SJSA1 (cell line): ENCODE measurements at regions not wholly inside any gene's neighbourhood (a gene's known extent, or its start where the extent isn't known, plus 50 kb on each side); places are given as distances from the start of the nearest gene placed in this dataset.

ENCODE experiments used
- DNase-seq, 2 experiments: peaks; one replicate each; pipeline ENCODE4 v3.0.0-alpha.2; 2015 to 2020; ENCODE audit warnings: low spot score in 2 of 2, low read depth in 1 of 2
- H3K27ac ChIP-seq: fragments of 250-450 bp; sonication (Bioruptor Pico); 2 replicates; pipeline ENCODE4 v1.5.1; 2020; ENCODE audit warnings: mild to moderate bottlenecking, moderate library complexity
- H3K27me3 ChIP-seq: fragments of 250-450 bp; sonication (Bioruptor Pico); replicated peaks from 2 replicates; pipeline ENCODE4 v1.5.1; 2020; ENCODE audit warnings: mild to moderate bottlenecking, moderate library complexity
- H3K36me3 ChIP-seq: fragments of 250-450 bp; sonication (Bioruptor Pico); 2 replicates; pipeline ENCODE4 v1.5.1; 2020; ENCODE audit warnings: mild to moderate bottlenecking
- H3K4me1 ChIP-seq: fragments of 250-450 bp; sonication (Bioruptor Pico); replicated peaks from 2 replicates; pipeline ENCODE4 v1.6.1; 2021; ENCODE audit warnings: mild to moderate bottlenecking
- H3K4me3 ChIP-seq: fragments of 250-450 bp; sonication (Bioruptor Pico); 2 replicates; pipeline ENCODE4 v1.5.1; 2020; ENCODE audit warnings: mild to moderate bottlenecking
- H3K9me3 ChIP-seq: fragments of 250-450 bp; sonication (Bioruptor Pico); replicated peaks from 2 replicates; pipeline ENCODE4 v1.5.1; 2020; ENCODE audit warnings: mild to moderate bottlenecking

GRCh38 chr6:92479831-92480230 lies 939.5 kb downstream of the EPHA7 start:
- no peak for DNase-seq
- H3K27ac ChIP-seq, result no peak overlapping the region

GRCh38 chr6:92473056-92473455 lies 946.3 kb downstream of the EPHA7 start:
- Histone ChIP-seq H3K4me1 (no peaks in the 10 kb centered on the region), H3K27ac (no peak overlapping the region), H3K4me3 (no peak overlapping the region), H3K36me3 (no peaks in the 10 kb centered on the region), H3K27me3 (no peaks in the 10 kb centered on the region; the same call in 1 of the 2 replicates), H3K9me3 (no peaks in the 10 kb centered on the region)
- DNase-seq, result no peak

More at GRCh38 chr6:92479831-92480230, 939.5 kb downstream of the EPHA7 start:
- no peaks in the 10 kb centered on the region for H3K9me3 ChIP-seq
- no peaks in the 10 kb centered on the region for H3K4me1 ChIP-seq
- H3K4me3 ChIP-seq, result no peak overlapping the region
- H3K27me3 ChIP-seq, result no peaks in the 10 kb centered on the region; the same call in 1 of the 2 replicates
- H3K36me3 ChIP-seq, result no peaks in the 10 kb centered on the region

DNA sequence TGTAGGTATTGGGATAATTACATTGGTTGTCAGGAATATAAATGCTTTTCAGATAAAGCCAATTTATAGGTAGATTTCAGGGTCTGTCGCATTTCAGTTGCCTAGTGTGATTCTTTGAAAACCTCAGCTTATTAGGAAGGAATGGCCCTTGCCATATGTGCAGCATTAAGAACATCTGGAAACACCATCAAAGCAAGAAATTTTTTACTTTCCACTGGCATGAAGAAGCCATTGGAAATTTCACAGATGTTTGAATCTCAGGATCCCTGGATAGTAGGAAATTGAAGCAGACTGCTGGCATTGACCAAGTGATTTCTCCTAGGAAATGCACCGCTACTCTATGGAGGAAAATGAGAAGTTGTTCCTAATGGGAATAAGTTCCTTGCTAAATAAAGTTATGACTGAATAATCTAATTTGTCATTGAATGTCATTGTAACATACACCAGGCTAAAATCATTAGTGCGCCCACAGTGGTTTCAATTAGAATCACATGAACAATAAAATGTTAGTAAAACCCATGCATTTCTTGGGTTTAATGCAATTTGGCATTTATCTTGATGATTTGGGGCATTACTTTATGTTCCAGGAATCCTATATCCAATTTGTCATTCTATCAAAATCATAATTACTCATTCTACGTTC lies 950.1 kb downstream of the EPHA7 start:
- Histone ChIP-seq H3K9me3 (no peaks in the 10 kb centered on the region), H3K4me3 (no peak overlapping the region), H3K27me3 (no peaks in the 10 kb centered on the region), H3K4me1 (no peaks in the 10 kb centered on the region), H3K27ac (no peak overlapping the region), H3K36me3 (no peaks in the 10 kb centered on the region)
- no peak for DNase-seq

DNA sequence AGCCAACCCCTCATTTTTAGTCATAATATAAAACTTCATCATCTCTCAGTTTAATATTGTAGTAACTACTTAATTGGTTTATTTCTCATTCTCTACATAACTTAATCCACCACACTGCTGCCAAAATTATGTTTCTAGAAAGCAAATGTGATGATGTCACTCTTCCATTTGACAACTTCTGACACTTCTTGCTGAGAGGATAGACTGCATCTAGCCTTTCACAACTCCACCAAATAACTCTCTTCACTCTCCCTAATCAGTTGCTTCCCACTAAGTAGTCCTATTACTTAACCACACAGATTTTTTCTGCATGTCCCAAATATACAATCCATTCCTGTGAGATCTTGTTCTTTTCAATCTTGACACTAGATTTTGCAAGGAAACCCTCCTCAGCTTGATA lies 951.3 kb downstream of the EPHA7 start:
- DNase-seq, result no peak
- H3K36me3 ChIP-seq, result no peaks in the 10 kb centered on the region
- no peak overlapping the region for H3K4me3 ChIP-seq
- H3K27me3 ChIP-seq, result no peaks in the 10 kb centered on the region
- no peak overlapping the region for H3K27ac ChIP-seq
- no peaks in the 10 kb centered on the region for H3K4me1 ChIP-seq
- H3K9me3 ChIP-seq, result no peaks in the 10 kb centered on the region

DNA sequence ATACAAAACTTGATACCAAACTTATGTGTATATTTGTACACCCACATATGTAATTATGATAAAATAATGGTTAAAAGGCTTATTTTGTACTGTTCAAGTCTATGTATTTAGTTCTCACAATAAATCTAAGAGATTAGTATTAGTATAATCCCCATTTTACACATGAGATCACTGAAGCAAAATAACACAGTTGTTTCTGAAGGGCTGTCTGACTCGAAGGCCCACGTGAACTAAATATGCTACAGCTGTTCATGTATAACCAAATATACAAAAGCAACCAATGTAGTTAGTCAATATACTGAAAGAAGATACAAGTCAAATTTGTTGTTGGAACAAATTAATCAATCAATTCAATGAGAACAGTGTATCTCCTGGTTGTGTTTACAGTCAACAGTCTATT lies 959.2 kb downstream of the EPHA7 start:
- Histone ChIP-seq H3K4me1 (no peaks in the 10 kb centered on the region), H3K9me3 (no peaks in the 10 kb centered on the region), H3K27me3 (no peaks in the 10 kb centered on the region), H3K27ac (no peak overlapping the region), H3K36me3 (no peaks in the 10 kb centered on the region), H3K4me3 (no peak overlapping the region)
- DNase-seq, result no peak

DNA sequence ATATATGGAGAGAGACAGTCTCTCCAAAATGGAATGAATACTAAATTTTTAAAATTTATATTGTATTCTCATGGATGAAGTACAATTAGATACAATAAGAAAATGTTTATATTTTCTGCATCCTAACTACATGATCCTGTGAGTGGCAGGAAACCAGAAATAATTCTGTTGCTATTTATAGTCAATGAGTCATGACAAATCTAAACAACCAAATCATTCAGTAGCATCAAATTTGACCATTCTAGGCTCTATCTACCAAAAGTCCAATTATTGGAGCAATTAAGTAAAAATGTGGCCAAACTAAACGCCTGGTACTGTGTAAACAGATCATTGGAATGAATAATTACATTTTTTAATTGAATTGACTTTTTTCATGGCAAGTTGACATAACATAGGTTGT lies 959.8 kb downstream of the EPHA7 start:
- Histone ChIP-seq H3K4me1 (no peaks in the 10 kb centered on the region), H3K27ac (no peak overlapping the region), H3K4me3 (no peak overlapping the region), H3K36me3 (no peaks in the 10 kb centered on the region), H3K9me3 (no peaks in the 10 kb centered on the region), H3K27me3 (no peaks in the 10 kb centered on the region)
- no peak for DNase-seq

- Histone ChIP-seq H3K36me3 (no peaks in the 10 kb centered on the region), H3K27me3 (no peaks in the 10 kb centered on the region), H3K4me1 (no peaks in the 10 kb centered on the region), H3K9me3 (no peaks in the 10 kb centered on the region), H3K27ac (no peak overlapping the region), H3K4me3 (no peak overlapping the region)
- no peak for DNase-seq
Measured at GRCh38 chr6:92446052-92446451, 973.3 kb downstream of the EPHA7 start.

- H3K27ac ChIP-seq, result no peak overlapping the region
- no peak overlapping the region for H3K4me3 ChIP-seq
- DNase-seq, result no peak
- H3K36me3 ChIP-seq, result no peaks in the 10 kb centered on the region
- no peaks in the 10 kb centered on the region for H3K27me3 ChIP-seq
- H3K4me1 ChIP-seq, result no peaks in the 10 kb centered on the region
- no peaks in the 10 kb centered on the region for H3K9me3 ChIP-seq
Measured at GRCh38 chr6:92433911-92434310, 985.4 kb downstream of the EPHA7 start.

DNA sequence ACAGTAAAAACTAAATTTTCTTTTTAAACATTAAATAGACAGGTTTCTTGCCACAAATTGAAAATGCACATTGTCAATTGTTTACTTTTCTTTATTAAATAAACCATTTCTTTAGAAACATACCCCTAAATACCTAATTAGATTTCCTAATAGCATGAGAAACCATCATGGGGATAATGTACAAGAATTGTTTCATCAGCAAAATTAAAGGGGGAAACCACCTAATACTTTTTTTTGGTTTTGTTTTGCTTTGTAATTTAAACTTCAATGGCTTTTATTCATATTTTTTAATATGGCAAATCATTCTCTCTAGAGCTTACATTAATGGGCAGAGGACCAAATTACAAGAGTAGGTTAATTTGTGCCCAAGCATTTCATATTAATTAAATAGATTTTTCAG lies 987.9 kb downstream of the EPHA7 start:
- no peaks in the 10 kb centered on the region for H3K4me1 ChIP-seq
- DNase-seq, result no peak

GRCh38 chr6:92428448-92428847 lies 990.9 kb downstream of the EPHA7 start:
- no peaks in the 10 kb centered on the region for H3K4me1 ChIP-seq
- H3K27me3 ChIP-seq, result no peaks in the 10 kb centered on the region
- no peak overlapping the region for H3K27ac ChIP-seq
- DNase-seq, result no peak
- no peaks in the 10 kb centered on the region for H3K36me3 ChIP-seq
- H3K9me3 ChIP-seq, result no peaks in the 10 kb centered on the region
- no peak overlapping the region for H3K4me3 ChIP-seq

More for the DNA sequence above, 987.9 kb downstream of the EPHA7 start:
- no peaks in the 10 kb centered on the region for H3K27me3 ChIP-seq
- no peaks in the 10 kb centered on the region for H3K9me3 ChIP-seq
- H3K4me3 ChIP-seq, result no peak overlapping the region
- H3K36me3 ChIP-seq, result no peaks in the 10 kb centered on the region
- H3K27ac ChIP-seq, result no peak overlapping the region

- Histone ChIP-seq H3K36me3 (no peaks in the 10 kb centered on the region), H3K27ac (no peak overlapping the region), H3K4me1 (no peaks in the 10 kb centered on the region), H3K27me3 (no peaks in the 10 kb centered on the region), H3K9me3 (no peaks in the 10 kb centered on the region), H3K4me3 (no peak overlapping the region)
- DNase-seq, result no peak
Measured at GRCh38 chr6:92427453-92427852, 991.9 kb downstream of the EPHA7 start.

GRCh38 chr6:92415656-92416055 lies 1003.7 kb downstream of the EPHA7 start:
- no peak overlapping the region for H3K27ac ChIP-seq
- H3K4me1 ChIP-seq, result no peaks in the 10 kb centered on the region
- no peaks in the 10 kb centered on the region for H3K27me3 ChIP-seq
- no peak for DNase-seq
- 0 out of 2 replicates have a peak, but pooled peaks cover 5% of the 10 kb centered on the region for H3K9me3 ChIP-seq
- H3K4me3 ChIP-seq, result no peak overlapping the region
- no peaks in the 10 kb centered on the region for H3K36me3 ChIP-seq

- Histone ChIP-seq H3K36me3 (no peaks in the 10 kb centered on the region), H3K4me3 (no peak overlapping the region), H3K27me3 (no peaks in the 10 kb centered on the region), H3K4me1 (no peaks in the 10 kb centered on the region), H3K9me3 (0 out of 2 replicates have a peak, but pooled peaks cover 5% of the 10 kb centered on the region), H3K27ac (no peak overlapping the region)
- DNase-seq, result no peak
Measured at GRCh38 chr6:92408350-92408749, 1011.0 kb downstream of the EPHA7 start.

- H3K9me3 ChIP-seq, result no peaks in the 10 kb centered on the region; the same call in 1 of the 2 replicates
- H3K27ac ChIP-seq, result no peak overlapping the region
- DNase-seq, result no peak
- no peaks in the 10 kb centered on the region for H3K4me1 ChIP-seq
- H3K4me3 ChIP-seq, result no peak overlapping the region
- H3K36me3 ChIP-seq, result no peaks in the 10 kb centered on the region
- H3K27me3 ChIP-seq, result no peaks in the 10 kb centered on the region
Measured at GRCh38 chr6:92404281-92404680, 1015.1 kb downstream of the EPHA7 start.

GRCh38 chr6:92399911-92400310 lies 1019.4 kb downstream of the EPHA7 start:
- Histone ChIP-seq H3K36me3 (no peaks in the 10 kb centered on the region), H3K27ac (no peak overlapping the region), H3K9me3 (no peaks in the 10 kb centered on the region; the same call in 1 of the 2 replicates)

More at GRCh38 chr6:92399911-92400310, 1019.4 kb downstream of the EPHA7 start:
- DNase-seq, result no peak
- no peaks in the 10 kb centered on the region for H3K27me3 ChIP-seq
- no peak overlapping the region for H3K4me3 ChIP-seq
- H3K4me1 ChIP-seq, result no peaks in the 10 kb centered on the region
